Neuron (in vitro differentiated cells): ENCODE measurements at regions not wholly inside any gene's neighbourhood (a gene's known extent, or its start where the extent isn't known, plus 50 kb on each side); places are given as distances from the start of the nearest gene placed in this dataset.

Experiments used
- H2AFZ ChIP-seq: one replicate; pipeline ENCODE4 v1.6.1; 2013; ENCODE audit warnings: low read depth, mild to moderate bottlenecking, inconsistent platforms, low read length, moderate library complexity
- H3K27me3 ChIP-seq: one replicate; pipeline ENCODE4 v1.6.1; 2013; ENCODE audit warnings: low read length; ENCODE audit not compliant: insufficient read depth
- H3K36me3 ChIP-seq: one replicate; pipeline ENCODE4 v1.6.1; 2013; ENCODE audit warnings: low read length; ENCODE audit not compliant: insufficient read depth
- H3K4me1 ChIP-seq: one replicate; pipeline ENCODE4 v1.6.1; 2013; ENCODE audit warnings: low read length; ENCODE audit not compliant: insufficient read depth
- H3K4me3 ChIP-seq: 2 replicates; pipeline ENCODE4 v1.5.1; 2013; ENCODE audit warnings: mild to moderate bottlenecking, low read length, moderate library complexity
- H3K9me3 ChIP-seq: one replicate; pipeline ENCODE4 v1.6.1; 2013; ENCODE audit warnings: low read length

DNA sequence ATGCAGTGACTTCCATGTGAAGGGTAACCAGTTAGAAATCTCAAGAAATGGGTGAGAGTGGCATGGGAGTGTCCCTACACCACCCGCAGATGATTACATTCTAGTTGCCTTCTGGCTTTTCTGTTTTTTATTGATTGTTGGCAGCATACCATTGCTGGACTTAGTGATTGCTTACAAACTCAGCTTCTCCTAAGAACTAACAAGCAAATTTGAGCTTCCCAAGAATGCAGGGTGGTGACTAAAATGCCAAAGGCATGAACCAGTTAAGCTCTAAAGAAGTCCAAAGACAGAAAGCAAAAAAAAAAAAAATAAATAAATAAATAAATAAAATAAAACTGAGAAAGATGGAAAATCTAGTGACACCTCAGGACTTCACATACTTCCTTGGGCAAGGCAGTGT is 245.5 kb upstream of the PARD3B start:
- no peak overlapping the region for H3K4me3 ChIP-seq

DNA sequence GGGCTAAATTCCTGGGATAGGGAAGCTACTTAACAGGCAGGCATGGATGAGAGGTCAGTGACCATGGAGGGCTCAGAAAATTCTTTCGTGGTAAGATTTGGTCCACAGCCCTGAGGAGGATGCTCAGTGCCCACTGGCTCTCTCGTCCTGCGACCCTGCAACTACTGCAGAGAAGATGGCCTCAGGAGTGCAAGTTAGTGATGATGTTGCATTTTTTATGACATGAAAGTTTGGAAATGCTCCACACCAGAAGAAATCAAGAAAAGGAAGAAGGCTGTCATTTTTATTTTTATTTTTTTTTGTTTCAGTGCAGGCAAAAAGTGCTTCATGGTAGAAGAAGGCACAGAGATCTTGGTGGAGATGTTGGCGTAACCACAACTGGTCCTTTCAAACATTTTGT is 238.6 kb upstream of the PARD3B start:
- no peaks in the 10 kb centered on the region for H3K27me3 ChIP-seq
- no peaks in the 10 kb centered on the region for H3K9me3 ChIP-seq
- no peak overlapping the region for H2AFZ ChIP-seq
- H3K4me1 ChIP-seq = no peaks in the 10 kb centered on the region
- no peak overlapping the region for H3K4me3 ChIP-seq
- H3K36me3 ChIP-seq = no peaks in the 10 kb centered on the region

More for the DNA sequence above, 245.5 kb upstream of the PARD3B start:
- no peaks in the 10 kb centered on the region for H3K36me3 ChIP-seq
- peaks cover 3% of the 10 kb centered on the region for H3K4me1 ChIP-seq
- H3K27me3 ChIP-seq = no peaks in the 10 kb centered on the region
- no peak overlapping the region for H2AFZ ChIP-seq
- H3K9me3 ChIP-seq = no peaks in the 10 kb centered on the region

DNA sequence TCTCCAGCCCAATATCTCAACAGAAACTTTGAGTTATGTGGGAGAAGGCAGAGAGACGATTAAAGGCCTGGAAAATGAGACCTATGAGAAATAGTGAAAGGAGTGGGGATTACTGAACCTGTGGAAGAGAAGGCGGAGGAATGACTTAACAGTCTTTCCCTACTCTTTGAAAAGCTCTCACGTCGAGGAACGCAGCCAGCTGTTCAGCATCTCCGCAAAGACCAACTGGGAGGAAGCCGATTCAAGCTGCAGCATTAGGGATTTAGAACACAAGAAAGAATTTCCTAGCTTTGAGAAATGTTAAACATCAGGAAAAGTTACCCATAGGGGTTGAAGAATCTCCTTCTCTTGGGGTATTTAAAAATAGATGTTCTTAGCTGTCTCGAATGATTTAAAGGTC is 233.2 kb upstream of the PARD3B start:
- H3K4me3 ChIP-seq = no peak overlapping the region
- no peaks in the 10 kb centered on the region for H3K36me3 ChIP-seq
- H2AFZ ChIP-seq = no peak overlapping the region
- no peaks in the 10 kb centered on the region for H3K27me3 ChIP-seq
- peaks cover 8% of the 10 kb centered on the region for H3K4me1 ChIP-seq
- H3K9me3 ChIP-seq = no peaks in the 10 kb centered on the region

DNA sequence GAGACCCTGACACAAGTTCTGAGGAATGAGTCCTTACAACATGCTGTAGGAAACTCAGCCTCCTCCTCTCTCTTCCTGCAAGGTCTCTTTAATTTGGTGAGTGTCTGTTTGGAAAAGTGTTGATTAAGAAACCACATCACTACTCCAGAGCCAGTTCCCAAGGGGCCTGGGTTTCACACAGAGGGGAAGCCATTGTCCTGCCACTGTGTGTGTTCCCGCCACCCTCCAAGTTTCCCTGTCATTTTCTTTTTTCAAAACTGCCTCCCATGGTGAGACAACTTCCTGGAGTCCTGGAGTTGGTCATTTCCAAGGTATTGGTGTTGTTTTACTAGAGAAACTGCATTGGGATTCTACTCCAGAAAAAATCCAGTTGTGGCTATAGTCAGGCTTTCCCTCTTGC is 232.0 kb upstream of the PARD3B start:
- no peaks in the 10 kb centered on the region for H3K36me3 ChIP-seq
- no peak overlapping the region for H3K4me3 ChIP-seq
- H3K4me1 ChIP-seq = peaks cover 8% of the 10 kb centered on the region
- H3K27me3 ChIP-seq = no peaks in the 10 kb centered on the region
- no peaks in the 10 kb centered on the region for H3K9me3 ChIP-seq
- peak overlapping the region; percentile 33 for H2AFZ ChIP-seq

DNA sequence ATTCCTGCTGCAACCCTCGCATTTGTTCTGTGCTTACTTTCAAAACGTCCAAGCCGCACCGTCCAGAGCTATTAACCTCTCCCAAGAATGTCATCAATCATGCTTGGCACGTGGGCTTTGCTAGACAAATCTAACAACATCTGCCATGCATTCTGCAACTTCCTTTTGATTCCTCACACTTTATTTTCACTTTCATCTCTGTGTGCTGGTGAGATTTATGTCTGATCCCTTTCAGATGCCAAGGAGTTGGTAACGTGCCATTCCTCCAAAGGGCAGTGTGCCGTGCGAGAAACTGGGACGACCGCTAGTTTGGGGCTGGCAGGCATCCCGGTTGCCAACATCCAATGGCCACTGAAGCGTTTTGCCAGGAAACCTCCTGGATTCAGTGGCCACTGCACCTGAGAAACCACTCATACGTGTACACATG is 230.0 kb upstream of the PARD3B start:
- Histone ChIP-seq H3K36me3 (no peaks in the 10 kb centered on the region), H3K27me3 (no peaks in the 10 kb centered on the region), H3K4me1 (peaks cover 8% of the 10 kb centered on the region), H3K9me3 (no peaks in the 10 kb centered on the region), H3K4me3 (no peak overlapping the region), H2AFZ (no peak overlapping the region)

DNA sequence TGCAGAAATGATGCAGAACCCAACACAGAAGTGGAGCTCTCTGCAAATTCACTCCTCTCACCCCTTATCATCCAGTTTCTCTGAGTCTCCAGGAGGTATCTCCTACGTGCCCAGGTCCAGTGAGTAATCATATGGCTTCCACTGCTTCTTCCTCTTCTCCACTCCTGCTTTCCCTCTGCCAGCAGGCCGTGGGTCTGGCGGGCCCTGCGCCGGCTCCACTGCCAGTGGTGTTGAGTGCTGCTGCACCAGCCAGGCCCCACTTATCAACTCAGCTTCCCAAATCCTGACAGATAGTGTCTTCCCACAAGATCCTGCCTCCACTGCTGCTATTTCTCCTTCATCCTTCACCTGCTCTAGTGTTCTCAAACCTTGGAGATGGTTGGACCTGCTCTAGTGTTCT is 227.6 kb upstream of the PARD3B start:
- Histone ChIP-seq H3K4me1 (peaks cover 8% of the 10 kb centered on the region), H3K36me3 (no peaks in the 10 kb centered on the region), H3K27me3 (no peaks in the 10 kb centered on the region), H3K9me3 (no peaks in the 10 kb centered on the region), H3K4me3 (no peak overlapping the region), H2AFZ (no peak overlapping the region)

DNA sequence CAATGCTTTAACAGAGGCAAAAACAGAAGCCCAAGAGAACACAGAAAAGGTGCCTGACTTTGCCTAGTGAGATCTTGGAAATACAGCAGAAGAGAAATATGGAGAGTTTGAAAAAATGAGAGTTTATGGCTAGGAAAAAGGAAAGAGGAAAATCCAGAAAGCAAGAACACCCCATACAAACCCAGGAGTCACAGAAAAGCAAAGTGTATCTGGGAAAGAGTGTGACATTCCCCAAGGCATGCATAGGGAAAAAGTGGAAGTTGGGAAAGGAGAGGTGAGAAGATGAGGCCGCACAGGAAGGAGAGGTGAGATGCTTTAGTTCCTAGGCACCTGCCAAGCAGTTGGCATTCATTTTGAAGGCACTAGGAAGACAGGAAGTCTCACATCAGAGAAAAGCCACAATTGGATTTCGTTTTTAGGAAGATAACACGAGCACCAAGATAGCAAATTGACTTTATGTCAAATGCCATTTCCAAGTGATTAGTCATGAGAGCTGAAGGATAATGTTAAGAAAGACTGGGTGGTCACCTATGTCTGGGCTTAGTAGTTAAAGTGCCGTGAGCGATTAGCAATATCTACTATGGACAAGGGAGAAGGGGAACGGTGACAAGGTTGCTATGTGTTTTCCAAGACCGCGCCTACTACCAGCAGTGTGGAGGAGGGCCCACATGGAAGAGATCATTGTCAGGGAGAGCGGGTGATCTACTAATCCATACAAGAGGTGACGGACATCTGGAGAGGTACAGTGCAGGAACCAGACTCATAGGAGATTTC is 224.1 kb upstream of the PARD3B start:
- H3K4me1 ChIP-seq = peaks cover 2% of the 10 kb centered on the region
- no peaks in the 10 kb centered on the region for H3K36me3 ChIP-seq
- no peaks in the 10 kb centered on the region for H3K27me3 ChIP-seq
- no peak overlapping the region for H3K4me3 ChIP-seq
- no peak overlapping the region for H2AFZ ChIP-seq
- H3K9me3 ChIP-seq = no peaks in the 10 kb centered on the region

DNA sequence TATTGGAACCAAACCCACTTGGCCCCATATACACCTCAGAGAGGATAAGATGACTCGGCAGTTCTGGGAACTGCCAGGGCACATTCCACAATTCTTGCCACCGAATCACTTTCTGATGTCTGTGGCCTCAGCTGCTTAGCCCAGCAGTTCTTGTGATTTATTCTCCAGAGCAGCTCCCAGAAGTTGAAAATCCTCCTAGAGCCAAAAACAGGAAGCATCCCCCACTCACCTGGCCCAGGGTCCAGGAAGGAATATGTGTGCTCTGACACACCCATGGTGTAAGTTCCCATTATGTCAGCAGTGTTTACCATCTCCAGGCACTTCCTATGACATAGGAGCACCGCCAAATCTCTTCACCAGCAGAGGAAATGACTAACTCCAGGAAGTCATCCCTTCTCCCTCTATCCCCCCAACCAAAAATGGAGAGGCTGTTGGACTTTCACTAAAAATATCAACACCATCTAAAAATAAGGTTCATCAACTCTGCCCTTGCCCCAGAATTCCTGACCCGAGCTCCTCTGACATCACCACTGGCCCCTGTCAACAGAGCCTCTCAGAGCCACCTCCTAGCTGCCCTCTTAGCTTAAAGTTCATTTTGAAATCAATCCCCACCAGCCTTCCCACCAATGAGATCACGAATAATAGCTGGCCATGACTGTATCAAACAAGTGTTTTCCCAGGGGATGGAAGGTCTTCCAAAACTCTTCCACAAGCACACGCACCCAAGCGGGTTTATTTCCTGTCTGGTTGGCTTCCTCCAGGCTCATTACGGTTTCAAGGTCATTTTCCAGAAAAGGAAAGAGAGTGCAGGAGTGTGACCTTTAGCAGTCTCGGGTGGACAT is 223.1 kb upstream of the PARD3B start:
- no peaks in the 10 kb centered on the region for H3K27me3 ChIP-seq
- peaks cover 2% of the 10 kb centered on the region for H3K4me1 ChIP-seq
- no peak overlapping the region for H3K4me3 ChIP-seq
- H3K36me3 ChIP-seq = no peaks in the 10 kb centered on the region
- no peak overlapping the region for H2AFZ ChIP-seq
- no peaks in the 10 kb centered on the region for H3K9me3 ChIP-seq

DNA sequence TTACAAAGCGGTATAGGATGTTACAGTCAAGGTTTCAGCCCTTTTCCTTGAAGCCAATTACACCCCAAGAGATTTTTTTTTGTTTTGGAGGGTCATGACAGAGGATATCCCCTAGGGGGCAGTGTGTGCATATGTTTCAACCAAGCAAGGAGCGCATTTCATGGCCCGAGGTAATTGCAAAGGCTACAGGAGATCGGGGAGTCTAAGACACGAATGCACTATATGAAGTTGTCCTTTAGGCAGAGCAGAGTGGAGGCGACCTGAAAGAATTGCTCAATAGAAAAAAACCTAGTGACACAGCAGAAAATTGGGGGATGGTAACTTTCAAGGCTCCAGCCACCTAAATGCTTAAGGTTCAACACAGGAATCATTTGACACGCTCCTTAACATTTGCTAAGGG is 219.8 kb upstream of the PARD3B start:
- Histone ChIP-seq H2AFZ (no peak overlapping the region), H3K36me3 (no peaks in the 10 kb centered on the region), H3K27me3 (no peaks in the 10 kb centered on the region), H3K9me3 (no peaks in the 10 kb centered on the region), H3K4me3 (no peak overlapping the region), H3K4me1 (peaks cover 2% of the 10 kb centered on the region)

DNA sequence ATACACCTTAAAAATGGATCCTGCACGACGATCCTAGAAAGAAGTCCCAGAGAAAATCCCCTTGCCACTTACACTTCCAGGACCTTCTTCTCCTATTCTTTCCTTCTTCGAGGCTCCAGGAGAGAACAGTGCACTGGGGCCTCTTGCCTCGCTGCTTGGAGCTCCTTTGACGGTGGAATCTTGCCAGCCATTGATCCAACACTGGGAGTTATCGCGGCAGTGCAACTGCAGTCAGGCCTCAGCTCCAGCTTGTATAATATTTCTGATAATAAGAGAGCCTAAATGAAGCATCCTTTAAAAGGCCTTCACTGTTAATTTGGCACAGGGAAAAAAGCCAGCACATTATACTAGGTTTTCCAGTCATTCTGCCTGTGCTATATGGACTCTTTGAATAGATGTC is 216.9 kb upstream of the PARD3B start:
- no peaks in the 10 kb centered on the region for H3K36me3 ChIP-seq
- H3K4me3 ChIP-seq = no peak overlapping the region
- no peaks in the 10 kb centered on the region for H3K9me3 ChIP-seq
- H2AFZ ChIP-seq = no peak overlapping the region
- peaks cover 2% of the 10 kb centered on the region for H3K4me1 ChIP-seq
- no peaks in the 10 kb centered on the region for H3K27me3 ChIP-seq

DNA sequence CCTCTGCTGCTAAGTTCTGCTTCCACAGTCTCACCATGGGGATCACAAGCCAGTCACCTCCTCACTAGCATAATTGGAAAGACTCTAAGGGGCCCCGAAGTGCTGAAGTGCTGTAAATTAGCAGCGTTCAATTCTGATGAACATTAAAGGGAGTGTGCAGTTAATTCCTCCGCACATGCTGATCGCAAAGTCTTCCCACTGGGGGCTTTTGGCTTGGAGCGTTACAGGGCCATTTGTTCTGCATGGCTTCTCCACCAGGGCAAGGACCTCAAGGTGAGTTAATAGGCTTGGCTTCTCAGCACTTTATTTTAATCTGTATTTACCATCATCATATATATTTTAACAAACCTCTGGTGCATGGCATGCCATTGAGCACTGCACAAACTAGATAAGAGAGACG is 216.3 kb upstream of the PARD3B start:
- Histone ChIP-seq H3K4me3 (no peak overlapping the region), H3K9me3 (no peaks in the 10 kb centered on the region), H3K36me3 (no peaks in the 10 kb centered on the region), H2AFZ (no peak overlapping the region), H3K27me3 (no peaks in the 10 kb centered on the region), H3K4me1 (peaks cover 2% of the 10 kb centered on the region)

DNA sequence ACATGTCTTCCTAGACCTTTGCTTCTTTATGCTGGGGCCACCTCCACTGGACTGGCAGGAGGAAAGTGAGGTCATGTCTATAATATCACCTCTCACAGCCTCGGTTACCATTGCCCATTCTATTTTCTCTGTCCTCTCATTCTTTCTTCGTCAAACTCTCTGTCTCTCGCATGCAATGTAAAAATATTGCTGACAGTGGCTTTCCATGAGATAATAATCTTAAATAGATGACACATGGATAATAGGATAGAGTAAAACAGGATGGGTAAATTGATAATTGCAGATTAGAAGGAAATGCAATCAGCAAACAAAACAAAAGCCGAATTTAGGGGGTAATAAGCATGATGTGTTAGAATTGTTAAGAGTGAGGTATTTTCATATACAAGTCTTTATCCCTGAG is 215.7 kb upstream of the PARD3B start:
- Histone ChIP-seq H2AFZ (no peak overlapping the region), H3K4me1 (peaks cover 2% of the 10 kb centered on the region), H3K4me3 (no peak overlapping the region), H3K9me3 (no peaks in the 10 kb centered on the region), H3K27me3 (no peaks in the 10 kb centered on the region), H3K36me3 (no peaks in the 10 kb centered on the region)

DNA sequence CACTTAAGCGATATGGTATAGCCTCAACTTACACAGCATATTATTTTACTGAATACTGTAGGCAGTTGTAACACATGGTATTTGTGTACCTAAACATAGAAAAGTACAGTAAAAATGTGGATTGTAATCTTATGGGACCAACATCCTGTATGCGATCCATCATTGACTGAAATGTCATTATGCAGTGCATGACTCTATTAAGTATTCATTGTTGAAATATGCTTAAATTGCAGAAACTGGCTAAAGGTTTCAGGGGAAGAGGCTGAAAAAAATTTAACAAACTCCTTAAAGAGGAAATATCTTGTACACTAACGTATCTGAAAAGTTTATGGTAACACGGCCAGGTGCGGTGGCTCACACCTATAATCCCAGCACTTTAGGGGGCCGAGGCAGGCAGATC is 214.1 kb upstream of the PARD3B start:
- Histone ChIP-seq H3K4me3 (no peak overlapping the region), H3K9me3 (no peaks in the 10 kb centered on the region), H3K27me3 (no peaks in the 10 kb centered on the region), H3K36me3 (no peaks in the 10 kb centered on the region), H3K4me1 (no peaks in the 10 kb centered on the region), H2AFZ (no peak overlapping the region)
